WTC11 (cell line): ENCODE measurements at regions not wholly inside any gene's neighbourhood (a gene's known extent, or its start where the extent isn't known, plus 50 kb on each side); places are given as distances from the start of the nearest gene placed in this dataset.

Source experiments
- ATAC-seq: fragments of 200-7000 bp; cut with Tn5 transposase; 2 replicates; pipeline ENCODE4 v1.10.0; 2021; ENCODE audit warnings: mild to moderate bottlenecking, moderate library complexity
- CTCF ChIA-PET: fragments of 300-600 bp; sonication (Branson Sonifier 250); formaldehyde crosslinking; loops from one replicate; lab custom pipeline; 2021; ENCODE audit warnings: antibody characterized with exemption; lab: Charles Lee
- POLR2A ChIA-PET: fragments of 350-600 bp; sonication (Branson Sonifier 250); formaldehyde crosslinking; loops from one replicate; lab custom pipeline; 2021; ENCODE audit warnings: antibody characterized with exemption; lab: Charles Lee
- DNase-seq: peaks from one replicate; pipeline ENCODE4 v3.0.0; 2021; ENCODE audit warnings: low spot score
- H3K27ac Mint-ChIP-seq: 2 replicates; pipeline ENCODE4 v1.8.0; 2021; ENCODE audit warnings: mixed read lengths
- H3K27me3 Mint-ChIP-seq: 2 replicates; pipeline ENCODE4 v1.8.0; 2021; ENCODE audit warnings: low read depth, mild to moderate bottlenecking, moderate library complexity, mixed read lengths
- H3K36me3 Mint-ChIP-seq: 2 replicates; pipeline ENCODE4 v1.8.0; 2021; ENCODE audit warnings: mixed read lengths
- H3K4me1 Mint-ChIP-seq: 2 replicates; pipeline ENCODE4 v1.8.0; 2022; ENCODE audit warnings: mixed read lengths
- H3K4me3 Mint-ChIP-seq: 2 replicates; pipeline ENCODE4 v1.8.0; 2021; ENCODE audit warnings: mild to moderate bottlenecking, moderate library complexity, mixed read lengths
- H3K9me3 Mint-ChIP-seq: 2 replicates; pipeline ENCODE4 v1.8.0; 2021; ENCODE audit warnings: mixed read lengths
- AFF4 ChIP-seq: sonication (generic); formaldehyde crosslinking; IDR thresholded peaks from 2 replicates; pipeline ENCODE4 v1.8.1; 2023; ENCODE audit warnings: mild to moderate bottlenecking, missing genetic modification reagents, borderline replicate concordance
- CDX4 ChIP-seq: fragments of 250-450 bp; sonication (Bioruptor Pico); IDR thresholded peaks from 2 replicates; pipeline ENCODE4 v1.9.0; 2021; ENCODE audit warnings: moderate library complexity, mild to moderate bottlenecking, inconsistent platforms, borderline replicate concordance
- GABPB1 ChIP-seq: sonication (generic); formaldehyde crosslinking; IDR thresholded peaks from 2 replicates; pipeline ENCODE4 v1.8.1; 2023; ENCODE audit warnings: mild to moderate bottlenecking, missing genetic modification reagents
- NFATC4 ChIP-seq: fragments of 250-450 bp; sonication (Bioruptor Pico); IDR thresholded peaks from 2 replicates; pipeline ENCODE4 v1.9.0; 2021; ENCODE audit warnings: mild to moderate bottlenecking
- NR1H2 ChIP-seq: sonication (generic); formaldehyde crosslinking; IDR thresholded peaks from 2 replicates; pipeline ENCODE4 v1.9.0; 2021; ENCODE audit warnings: mild to moderate bottlenecking, moderate library complexity, missing genetic modification reagents
- NR2C2 ChIP-seq: sonication (generic); formaldehyde crosslinking; IDR thresholded peaks from 2 replicates; pipeline ENCODE4 v1.8.0; 2022; ENCODE audit warnings: mild to moderate bottlenecking, missing genetic modification reagents
- RORB ChIP-seq: fragments of 250-450 bp; sonication (Bioruptor Pico); IDR thresholded peaks from 2 replicates; pipeline ENCODE4 v1.9.0; 2021; ENCODE audit warnings: mild to moderate bottlenecking
- SOX15 ChIP-seq: fragments of 250-450 bp; sonication (Bioruptor Pico); IDR thresholded peaks from 2 replicates; pipeline ENCODE4 v1.9.0; 2021; ENCODE audit warnings: mild to moderate bottlenecking
- STAT6 ChIP-seq: sonication (generic); formaldehyde crosslinking; conservative IDR thresholded peaks from 2 replicates; pipeline ENCODE4 v1.8.1; 2023; ENCODE audit warnings: mild to moderate bottlenecking, low read depth, missing genetic modification reagents, moderate library complexity
- TEAD4 ChIP-seq: sonication (generic); formaldehyde crosslinking; IDR thresholded peaks from 2 replicates; pipeline ENCODE4 v1.8.0; 2022; ENCODE audit warnings: mild to moderate bottlenecking, missing genetic modification reagents
- ZNF671 ChIP-seq: fragments of 250-450 bp; sonication (Bioruptor Pico); IDR thresholded peaks from 2 replicates; pipeline ENCODE4 v1.8.0; 2021; ENCODE audit warnings: mild to moderate bottlenecking
- TF ChIP-seq, protein P1 (sequence below): sonication (generic); formaldehyde crosslinking; IDR thresholded peaks from 2 replicates; pipeline ENCODE4 v1.8.1; 2023; ENCODE audit warnings: mild to moderate bottlenecking, missing genetic modification reagents
- TF ChIP-seq, protein P2 (sequence below): fragments of 250-450 bp; sonication (Bioruptor Pico); conservative IDR thresholded peaks from 2 replicates; pipeline ENCODE4 v1.9.0; 2021; ENCODE audit warnings: mild to moderate bottlenecking
- TF ChIP-seq, protein P3 (sequence below): sonication (generic); formaldehyde crosslinking; IDR thresholded peaks from 2 replicates; pipeline ENCODE4 v1.8.0; 2023; ENCODE audit warnings: missing genetic modification reagents, mild to moderate bottlenecking, borderline replicate concordance

DNA sequence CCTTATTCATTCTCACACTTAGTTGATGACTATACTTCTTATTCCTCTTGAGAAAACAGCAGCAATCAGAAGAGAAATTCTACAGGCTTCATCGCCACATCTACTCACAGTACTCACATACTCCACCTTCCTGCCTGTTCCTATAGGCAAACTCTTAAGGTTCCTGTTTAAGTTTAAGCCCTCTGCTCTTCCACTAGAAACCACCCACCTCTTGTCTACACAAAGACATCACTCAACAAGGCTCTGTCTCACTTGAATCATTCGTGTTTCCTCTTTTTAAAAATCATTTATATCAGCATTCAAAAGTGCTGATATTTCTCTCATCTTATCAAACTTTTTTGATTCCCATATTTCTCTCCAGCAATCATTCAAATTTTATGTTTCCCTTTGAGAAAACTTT lies 85.5 kb upstream of the ADO start (continued):
- TF ChIP-seq, protein P1, sequence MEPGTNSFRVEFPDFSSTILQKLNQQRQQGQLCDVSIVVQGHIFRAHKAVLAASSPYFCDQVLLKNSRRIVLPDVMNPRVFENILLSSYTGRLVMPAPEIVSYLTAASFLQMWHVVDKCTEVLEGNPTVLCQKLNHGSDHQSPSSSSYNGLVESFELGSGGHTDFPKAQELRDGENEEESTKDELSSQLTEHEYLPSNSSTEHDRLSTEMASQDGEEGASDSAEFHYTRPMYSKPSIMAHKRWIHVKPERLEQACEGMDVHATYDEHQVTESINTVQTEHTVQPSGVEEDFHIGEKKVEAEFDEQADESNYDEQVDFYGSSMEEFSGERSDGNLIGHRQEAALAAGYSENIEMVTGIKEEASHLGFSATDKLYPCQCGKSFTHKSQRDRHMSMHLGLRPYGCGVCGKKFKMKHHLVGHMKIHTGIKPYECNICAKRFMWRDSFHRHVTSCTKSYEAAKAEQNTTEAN (CRISPR knock-in tag) = no peak
- TF ChIP-seq SOX15 (CRISPR knock-in tag) = no peak
- no peak for TF ChIP-seq CDX4

DNA sequence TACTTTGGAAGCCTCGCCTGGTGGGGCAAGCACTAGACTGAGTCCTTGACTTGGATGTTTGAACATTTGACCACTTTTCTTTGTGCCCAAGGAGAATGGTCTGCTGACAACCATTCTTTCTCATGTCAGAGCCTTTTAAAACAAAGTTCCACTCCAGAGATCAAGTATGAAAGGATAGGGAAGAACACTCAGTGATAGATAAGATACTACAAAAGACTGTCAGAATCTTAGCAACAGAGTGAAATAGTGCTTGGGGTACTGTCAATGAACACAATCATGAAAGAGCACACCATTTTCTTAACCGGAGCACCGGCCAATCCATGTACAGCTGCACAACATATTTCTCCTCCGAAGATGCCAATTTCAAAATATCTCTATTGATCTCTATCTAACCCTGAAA lies 82.8 kb upstream of the ADO start:
- CTCF ChIA-PET = no interaction called here
- TF ChIP-seq, protein P1 (CRISPR knock-in tag) = no peak
- TF ChIP-seq ZNF671 (CRISPR knock-in tag) = no peak
- TF ChIP-seq AFF4 = no peak
- TF ChIP-seq TEAD4 (CRISPR knock-in tag) = no peak
- DNase-seq (no peak), ATAC-seq (no peak)
- Mint-ChIP-seq H3K9me3 (peaks cover 10% of the 10 kb centered on the region), H3K4me1 (no peaks in the 10 kb centered on the region), H3K27ac (no peak overlapping the region), H3K4me3 (no peak overlapping the region), H3K27me3 (no peaks in the 10 kb centered on the region), H3K36me3 (no peaks in the 10 kb centered on the region)
- POLR2A ChIA-PET = no interaction called here

DNA sequence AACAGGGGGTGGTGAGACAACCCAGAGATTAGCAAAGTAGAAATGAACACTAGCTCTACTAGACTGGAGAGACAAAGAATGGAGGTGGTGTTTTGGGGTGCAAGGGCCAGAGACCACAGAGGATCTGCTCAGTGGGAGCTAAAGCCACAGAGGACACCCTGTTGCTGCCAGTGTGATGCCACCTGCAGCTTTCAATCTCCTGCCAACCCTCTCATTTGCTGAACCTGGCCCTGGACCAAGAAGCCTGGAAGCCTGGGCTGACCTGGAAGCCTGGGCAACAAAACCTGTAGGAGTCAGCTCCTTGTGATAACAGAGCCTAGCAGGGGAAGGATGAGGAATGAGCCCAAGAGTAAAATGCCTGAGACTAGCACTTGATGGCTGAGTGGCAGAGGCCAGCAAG lies 81.1 kb upstream of the ADO start:
- ATAC-seq (no peak), DNase-seq (no peak)
- Mint-ChIP-seq H3K4me3 (no peak overlapping the region), H3K9me3 (peaks cover 10% of the 10 kb centered on the region), H3K27me3 (no peaks in the 10 kb centered on the region), H3K36me3 (no peaks in the 10 kb centered on the region), H3K4me1 (no peaks in the 10 kb centered on the region), H3K27ac (no peak overlapping the region)
- POLR2A ChIA-PET = no interaction called here
- TF ChIP-seq NFATC4 (CRISPR knock-in tag) (no peak), GABPB1 (CRISPR knock-in tag) (no peak), NR1H2 (CRISPR knock-in tag) (no peak), NR2C2 (CRISPR knock-in tag) (no peak)
- CTCF ChIA-PET = no interaction called here

GRCh38 chr10:62724465-62724864 lies 80.1 kb upstream of the ADO start:
- CTCF ChIA-PET = no interaction called here
- POLR2A ChIA-PET = no interaction called here
- Mint-ChIP-seq H3K4me1 (no peaks in the 10 kb centered on the region), H3K27ac (no peak overlapping the region), H3K36me3 (no peaks in the 10 kb centered on the region), H3K27me3 (no peaks in the 10 kb centered on the region), H3K4me3 (no peak overlapping the region), H3K9me3 (peaks cover 10% of the 10 kb centered on the region)
- DNase-seq = peak; percentile 15
- peak; percentile 67 for ATAC-seq
- TF ChIP-seq, protein P2, sequence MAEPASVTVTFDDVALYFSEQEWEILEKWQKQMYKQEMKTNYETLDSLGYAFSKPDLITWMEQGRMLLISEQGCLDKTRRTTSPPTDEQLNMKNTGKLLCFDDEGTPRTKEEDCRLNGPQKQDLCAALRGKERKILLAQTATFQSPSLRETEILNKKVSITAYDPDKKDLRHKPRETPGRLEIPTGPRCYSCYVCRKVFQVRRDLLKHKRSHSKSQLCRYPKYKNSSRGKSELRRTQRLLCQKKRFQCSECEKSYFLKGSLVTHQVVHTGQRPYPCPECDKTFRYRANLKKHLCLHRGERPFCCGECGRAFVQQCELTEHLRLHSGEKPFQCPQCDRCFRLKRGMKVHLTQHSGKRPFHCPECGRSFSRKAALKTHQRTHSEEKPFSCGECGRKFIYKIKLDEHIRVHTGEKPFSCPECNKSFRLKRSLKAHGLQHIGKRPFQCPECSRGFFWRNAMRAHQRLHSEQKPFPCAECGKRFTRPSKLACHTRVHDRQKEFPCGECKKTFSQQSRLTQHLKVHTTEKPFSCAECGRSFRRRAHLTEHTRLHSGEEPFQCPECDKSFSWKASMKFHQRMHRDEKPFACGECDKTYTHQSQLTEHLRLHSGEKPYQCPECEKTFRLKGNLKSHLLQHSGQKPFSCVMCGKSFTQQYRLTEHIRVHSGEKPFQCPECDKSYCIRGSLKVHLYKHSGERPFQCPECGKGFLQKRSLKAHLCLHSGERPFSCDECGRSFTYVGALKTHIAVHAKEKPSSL = no peak
- TF ChIP-seq ZNF671 (CRISPR knock-in tag) (no peak), STAT6 (no peak), GABPB1 (CRISPR knock-in tag) (no peak), RORB (CRISPR knock-in tag) (no peak)
- TF ChIP-seq, protein P3, sequence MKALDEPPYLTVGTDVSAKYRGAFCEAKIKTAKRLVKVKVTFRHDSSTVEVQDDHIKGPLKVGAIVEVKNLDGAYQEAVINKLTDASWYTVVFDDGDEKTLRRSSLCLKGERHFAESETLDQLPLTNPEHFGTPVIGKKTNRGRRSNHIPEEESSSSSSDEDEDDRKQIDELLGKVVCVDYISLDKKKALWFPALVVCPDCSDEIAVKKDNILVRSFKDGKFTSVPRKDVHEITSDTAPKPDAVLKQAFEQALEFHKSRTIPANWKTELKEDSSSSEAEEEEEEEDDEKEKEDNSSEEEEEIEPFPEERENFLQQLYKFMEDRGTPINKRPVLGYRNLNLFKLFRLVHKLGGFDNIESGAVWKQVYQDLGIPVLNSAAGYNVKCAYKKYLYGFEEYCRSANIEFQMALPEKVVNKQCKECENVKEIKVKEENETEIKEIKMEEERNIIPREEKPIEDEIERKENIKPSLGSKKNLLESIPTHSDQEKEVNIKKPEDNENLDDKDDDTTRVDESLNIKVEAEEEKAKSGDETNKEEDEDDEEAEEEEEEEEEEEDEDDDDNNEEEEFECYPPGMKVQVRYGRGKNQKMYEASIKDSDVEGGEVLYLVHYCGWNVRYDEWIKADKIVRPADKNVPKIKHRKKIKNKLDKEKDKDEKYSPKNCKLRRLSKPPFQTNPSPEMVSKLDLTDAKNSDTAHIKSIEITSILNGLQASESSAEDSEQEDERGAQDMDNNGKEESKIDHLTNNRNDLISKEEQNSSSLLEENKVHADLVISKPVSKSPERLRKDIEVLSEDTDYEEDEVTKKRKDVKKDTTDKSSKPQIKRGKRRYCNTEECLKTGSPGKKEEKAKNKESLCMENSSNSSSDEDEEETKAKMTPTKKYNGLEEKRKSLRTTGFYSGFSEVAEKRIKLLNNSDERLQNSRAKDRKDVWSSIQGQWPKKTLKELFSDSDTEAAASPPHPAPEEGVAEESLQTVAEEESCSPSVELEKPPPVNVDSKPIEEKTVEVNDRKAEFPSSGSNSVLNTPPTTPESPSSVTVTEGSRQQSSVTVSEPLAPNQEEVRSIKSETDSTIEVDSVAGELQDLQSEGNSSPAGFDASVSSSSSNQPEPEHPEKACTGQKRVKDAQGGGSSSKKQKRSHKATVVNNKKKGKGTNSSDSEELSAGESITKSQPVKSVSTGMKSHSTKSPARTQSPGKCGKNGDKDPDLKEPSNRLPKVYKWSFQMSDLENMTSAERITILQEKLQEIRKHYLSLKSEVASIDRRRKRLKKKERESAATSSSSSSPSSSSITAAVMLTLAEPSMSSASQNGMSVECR = no peak
